HL-60/S4 treated with phorbol 12-myristate 13-acetate at 8.2 ng/mL for 4 days and 3 days (cell line): ENCODE measurements at regions not wholly inside any gene's neighbourhood (a gene's known extent, or its start where the extent isn't known, plus 50 kb on each side); places are given as distances from the start of the nearest gene placed in this dataset.

Experiments used
- in situ Hi-C: fragments of 300-500 bp; cut with MboI; formaldehyde crosslinking; loops from 2 replicates; pipeline ENCODE4 v1.15.0; 2022; ENCODE audit warnings: low sequenced_read_pairs

DNA sequence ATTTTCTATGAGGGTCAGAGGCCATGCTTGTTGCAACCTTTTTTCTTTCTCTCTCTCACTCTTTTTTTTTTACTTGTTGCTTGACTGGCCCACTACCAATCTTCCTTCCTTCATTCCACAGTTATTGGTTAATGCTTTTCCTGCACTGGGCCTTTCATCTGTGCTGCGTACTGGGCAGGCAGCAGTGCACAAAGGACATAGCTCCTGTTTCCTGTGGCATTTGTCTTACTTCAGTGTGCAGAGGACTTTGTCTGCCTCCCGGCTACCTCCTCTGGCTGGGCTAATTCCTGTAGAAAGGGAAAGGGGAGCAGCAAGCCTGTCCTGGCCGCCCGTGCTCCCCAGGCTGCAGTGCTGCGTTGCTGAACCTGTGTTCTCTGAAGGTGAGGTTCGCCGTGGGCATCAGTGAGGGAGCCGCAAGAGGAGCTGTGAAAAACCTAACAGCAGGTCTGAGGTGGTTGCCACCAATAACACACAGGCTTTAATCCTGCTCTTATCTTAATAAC lies 93.7 kb upstream of the RGMA start:
- in situ Hi-C loops: no loop called here

- in situ Hi-C loops: no loop called here
These were observed 91.6 kb upstream of the RGMA start for GRCh38 chr15:93180656-93181055.

DNA sequence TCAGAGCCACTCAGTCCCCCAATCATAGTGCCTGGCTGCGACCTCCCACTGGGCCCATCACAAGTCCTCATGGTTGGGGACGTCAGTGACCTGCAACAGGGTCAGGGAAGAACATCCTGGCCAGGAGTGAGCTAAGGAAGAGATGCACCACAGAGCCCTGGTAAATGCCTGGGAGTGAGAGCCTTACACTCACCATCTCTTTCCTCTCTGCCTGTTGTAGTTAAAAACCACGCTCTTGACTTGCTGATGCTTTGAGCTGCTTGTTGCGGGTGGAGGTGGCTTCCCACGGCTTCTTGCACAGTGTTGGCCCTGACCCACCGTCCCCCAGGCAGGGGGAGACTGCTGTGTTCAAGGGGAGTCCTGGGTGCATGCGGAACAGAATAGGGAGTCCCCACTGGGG lies 91.1 kb upstream of the RGMA start:
- in situ Hi-C loops: no loop called here

DNA sequence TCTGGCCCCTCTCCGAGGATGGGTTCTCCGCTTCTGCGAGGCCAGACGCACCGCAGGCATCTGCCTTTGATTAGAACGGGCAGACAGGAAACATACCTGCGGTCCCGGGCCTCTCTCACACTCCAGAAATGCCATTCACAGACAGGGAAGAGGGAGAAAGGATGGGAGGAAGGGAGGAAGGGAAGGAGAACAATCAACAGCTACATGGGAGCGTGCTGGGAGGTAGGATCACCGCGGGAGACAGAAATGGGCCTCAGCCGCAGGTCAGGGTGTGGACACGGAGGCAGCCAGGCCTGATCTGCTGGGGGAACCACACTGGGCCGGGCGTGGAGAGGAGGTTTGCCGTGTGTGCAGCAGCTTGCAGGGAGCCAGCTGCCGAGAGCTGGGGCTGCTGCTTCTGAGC lies 90.7 kb upstream of the RGMA start:
- in situ Hi-C loops: no loop called here

- in situ Hi-C loops: no loop called here
These were observed 90.1 kb upstream of the RGMA start for GRCh38 chr15:93179072-93179471.

GRCh38 chr15:93178371-93178770 lies 89.4 kb upstream of the RGMA start:
- in situ Hi-C loops: no loop called here

DNA sequence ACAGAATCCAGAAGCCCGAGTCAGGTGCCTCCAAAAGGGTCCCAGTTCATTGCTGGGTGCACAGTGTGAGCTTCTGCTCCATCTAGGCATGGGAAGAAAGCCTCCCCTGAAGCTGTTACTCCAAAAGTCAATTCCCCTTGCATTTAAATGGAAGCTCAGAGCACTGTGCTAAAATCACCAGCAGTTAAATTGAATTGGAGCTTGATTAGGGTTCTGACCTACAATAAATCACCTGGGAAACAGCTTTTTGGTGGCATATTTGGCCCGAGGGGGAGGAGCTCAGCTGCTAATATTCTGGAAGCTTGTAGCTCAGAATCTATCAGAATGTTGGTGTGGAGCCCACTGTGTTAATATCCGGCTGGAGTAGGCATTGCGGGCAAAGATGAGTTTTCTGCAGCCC lies 87.1 kb upstream of the RGMA start:
- in situ Hi-C loops: no loop called here

GRCh38 chr15:93174836-93175235 lies 85.8 kb upstream of the RGMA start:
- in situ Hi-C loops: no loop called here

- in situ Hi-C loops: no loop called here
These were observed 84.4 kb upstream of the RGMA start for GRCh38 chr15:93173369-93173768.

DNA sequence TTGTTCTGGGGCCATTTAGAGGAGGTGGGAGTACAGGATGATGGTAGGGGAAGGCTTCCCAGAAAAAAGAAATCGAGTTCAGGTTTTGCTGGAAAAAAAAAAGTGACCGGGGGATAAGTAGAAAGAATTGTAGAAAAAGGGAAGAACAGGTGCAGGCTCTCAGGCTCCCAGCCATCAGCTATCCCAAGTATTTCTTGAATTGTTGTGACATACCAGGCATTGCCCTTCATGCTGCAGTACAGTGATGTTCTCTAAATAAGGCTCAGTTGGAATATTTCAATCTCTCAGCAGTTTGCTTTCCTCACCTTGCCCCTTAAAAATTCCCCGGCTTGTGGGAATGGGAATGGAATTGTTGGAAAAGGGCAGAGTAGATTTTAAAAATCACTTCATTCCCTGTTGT lies 82.5 kb upstream of the RGMA start:
- in situ Hi-C loops: no loop called here

- in situ Hi-C loops: no loop called here
These were observed 81.3 kb upstream of the RGMA start for GRCh38 chr15:93170329-93170728.

GRCh38 chr15:93168910-93169309 lies 79.9 kb upstream of the RGMA start:
- in situ Hi-C loops: no loop called here

GRCh38 chr15:93167291-93167690 lies 78.3 kb upstream of the RGMA start:
- in situ Hi-C loops: no loop called here

DNA sequence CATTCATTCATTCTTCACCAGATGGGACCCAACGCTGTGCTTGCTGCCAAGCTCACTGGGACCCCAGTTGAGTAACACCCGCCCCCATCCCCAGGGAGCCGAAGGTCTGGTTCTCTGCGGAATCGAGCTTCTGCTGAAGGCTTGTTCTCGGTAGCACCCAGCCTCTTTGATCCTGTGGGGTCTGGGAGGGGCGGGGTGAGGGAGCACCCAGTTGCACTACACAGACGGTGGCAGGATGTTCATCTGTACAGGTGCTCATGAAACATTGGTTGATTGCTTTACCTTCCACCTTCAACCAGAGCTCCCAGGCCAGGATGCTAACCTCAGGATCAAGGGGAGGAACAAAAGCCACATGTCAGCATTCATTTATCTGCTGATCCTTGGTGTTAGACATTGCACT lies 77.7 kb upstream of the RGMA start:
- in situ Hi-C loops: no loop called here

- in situ Hi-C loops: no loop called here
These were observed 76.9 kb upstream of the RGMA start for GRCh38 chr15:93165734-93166470.

GRCh38 chr15:93164409-93164808 lies 75.4 kb upstream of the RGMA start:
- in situ Hi-C loops: no loop called here

DNA sequence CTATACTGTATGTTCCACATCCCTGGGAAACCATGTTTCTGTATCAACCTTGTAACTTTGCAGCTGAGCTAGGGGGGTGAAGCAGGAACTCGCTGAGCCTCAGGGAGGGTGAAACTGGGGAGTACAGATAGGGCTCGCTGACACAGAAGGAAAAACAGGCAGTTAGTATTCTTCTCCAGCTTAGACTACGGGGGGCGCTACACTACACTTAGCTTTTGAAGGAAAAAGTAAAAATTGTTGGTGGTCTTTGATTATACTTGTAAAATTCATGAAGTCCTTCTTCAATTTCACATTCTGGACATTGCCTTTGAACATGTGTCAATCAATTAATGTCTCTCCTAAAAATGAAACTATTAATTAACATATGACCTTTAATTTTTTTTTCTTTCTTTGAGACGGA lies 73.5 kb upstream of the RGMA start:
- in situ Hi-C loops: no loop called here

- in situ Hi-C loops: no loop called here
These were observed 70.9 kb upstream of the RGMA start for GRCh38 chr15:93159930-93160329.

DNA sequence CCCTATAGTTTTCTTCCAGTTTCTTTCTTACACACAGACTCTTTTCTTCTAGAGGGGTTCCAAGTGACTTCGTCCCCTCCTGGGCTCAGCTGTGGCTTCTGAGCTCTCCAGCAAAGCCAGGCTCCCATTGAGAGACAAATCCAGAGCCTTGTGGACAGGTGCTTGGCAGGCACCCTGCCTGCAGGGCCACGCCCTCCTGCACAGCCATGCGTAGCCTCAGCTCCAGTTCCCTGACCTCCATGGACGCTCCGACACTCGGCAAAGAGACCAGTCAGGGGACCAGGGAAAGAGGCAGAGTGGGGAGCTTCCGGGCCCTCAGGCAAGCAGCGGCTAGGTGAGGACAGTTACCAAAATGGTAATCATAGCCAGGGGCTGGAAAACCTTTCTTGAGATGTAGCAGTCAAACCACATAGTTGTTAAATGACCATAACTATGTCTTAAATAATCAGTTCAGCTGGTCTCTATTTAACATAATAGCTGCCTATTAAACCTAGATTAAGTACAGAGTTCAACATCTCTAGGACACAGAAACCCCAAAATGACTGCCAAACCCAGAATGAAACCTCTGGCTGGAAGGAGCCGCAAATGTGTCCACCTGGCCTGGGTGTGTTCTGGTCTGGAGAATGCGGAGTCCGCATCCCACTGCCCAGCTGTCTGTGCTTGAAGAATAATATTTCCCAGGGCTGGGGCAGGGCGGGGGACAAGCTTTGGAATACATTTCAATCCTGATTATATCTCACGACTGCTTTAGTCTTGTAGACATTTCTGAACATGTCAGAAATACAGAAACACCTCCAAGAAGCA lies 69.3 kb upstream of the RGMA start:
- in situ Hi-C loops: no loop called here

GRCh38 chr15:93154666-93155065 lies 65.7 kb upstream of the RGMA start:
- in situ Hi-C loops: no loop called here

DNA sequence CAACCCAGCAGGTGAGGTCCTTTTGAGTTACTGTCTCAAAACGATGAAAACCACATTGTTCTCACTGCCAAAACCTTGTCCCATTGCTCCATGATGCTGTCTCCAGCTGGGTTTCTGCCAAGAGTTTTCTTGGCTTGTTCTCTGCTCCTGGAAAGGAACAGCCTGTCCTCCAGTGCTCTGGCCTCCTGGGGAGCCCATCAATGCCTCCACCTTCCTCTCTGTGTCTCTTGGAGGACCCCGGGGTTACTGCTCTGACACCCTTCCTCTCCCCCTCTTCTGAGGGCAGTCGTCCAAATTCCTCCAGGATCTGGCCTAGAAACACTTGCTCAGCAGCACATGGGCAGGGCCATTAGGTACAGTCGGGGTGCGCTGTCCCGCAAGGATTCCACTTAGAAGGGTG lies 63.9 kb upstream of the RGMA start:
- in situ Hi-C loops: no loop called here

- in situ Hi-C loops: no loop called here
These were observed 63.3 kb upstream of the RGMA start for GRCh38 chr15:93152360-93152759.
